G401 (cell line): ENCODE measurements at regions not wholly inside any gene's neighbourhood (a gene's known extent, or its start where the extent isn't known, plus 50 kb on each side); places are given as distances from the start of the nearest gene placed in this dataset.
"Not testable (repeated sequence)": the region's sequence is repeated elsewhere in the genome, so short reads cannot be mapped to it uniquely, and the experiment has no call there.

Experiments used
- DNase-seq: peaks from one replicate; pipeline ENCODE4 v3.0.0-alpha.2; 2015; ENCODE audit warnings: low spot score
- in situ Hi-C: cut with HindIII; loops from 2 replicates; pipeline ENCODE4 v1.10.0; 2016; ENCODE audit warnings: low sequenced_read_pairs, mixed read lengths

GRCh38 chr15:79492065-79492464, 59.9 kb downstream of the MINAR1 start:
- in situ Hi-C loops = no loop called here
- DNase-seq = no peak

DNA sequence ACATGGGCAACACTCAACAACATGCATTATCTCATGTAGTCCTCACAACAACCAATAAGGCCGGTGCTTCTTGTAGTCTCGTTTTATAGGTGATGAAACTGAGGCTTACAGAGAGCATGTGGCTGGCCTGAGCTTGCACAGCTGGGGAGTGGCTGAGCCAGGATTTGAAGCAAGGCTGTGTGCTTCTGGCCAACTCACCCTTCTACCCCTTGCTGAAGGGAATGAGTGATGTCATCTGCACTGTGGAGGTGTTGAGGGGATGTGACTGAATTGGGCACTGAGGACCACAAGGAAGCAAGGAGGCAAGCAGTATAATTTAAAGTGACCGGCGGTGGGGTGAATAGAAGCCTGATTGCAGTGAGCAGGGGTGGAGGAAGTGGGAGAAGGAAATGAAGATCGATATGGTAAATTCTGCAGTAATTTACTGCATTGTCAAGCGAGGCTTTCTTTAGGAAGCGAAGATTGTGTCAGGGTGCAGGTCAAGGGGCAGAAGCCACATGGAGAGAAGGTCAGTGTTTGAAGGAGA, 62.3 kb downstream of the MINAR1 start:
- in situ Hi-C loops = no loop called here
- no peak for DNase-seq

- in situ Hi-C loops = no loop called here
- no peak for DNase-seq
Observed at GRCh38 chr15:79494963-79495755, 63.0 kb downstream of the MINAR1 start.

GRCh38 chr15:79495775-79496174, 63.6 kb downstream of the MINAR1 start:
- in situ Hi-C loops = no loop called here
- no peak for DNase-seq

GRCh38 chr15:79496838-79497237, 64.7 kb downstream of the MINAR1 start:
- in situ Hi-C loops = no loop called here
- no peak for DNase-seq

GRCh38 chr15:79501086-79501485, 69.0 kb downstream of the MINAR1 start:
- in situ Hi-C loops = no loop called here
- no peak for DNase-seq

- DNase-seq = no peak
- in situ Hi-C loops = no loop called here
Observed at GRCh38 chr15:79505956-79506355, 73.8 kb downstream of the MINAR1 start.

GRCh38 chr15:79512844-79513243, 80.7 kb downstream of the MINAR1 start:
- DNase-seq, in situ Hi-C loops: not testable (repeated sequence)

DNA sequence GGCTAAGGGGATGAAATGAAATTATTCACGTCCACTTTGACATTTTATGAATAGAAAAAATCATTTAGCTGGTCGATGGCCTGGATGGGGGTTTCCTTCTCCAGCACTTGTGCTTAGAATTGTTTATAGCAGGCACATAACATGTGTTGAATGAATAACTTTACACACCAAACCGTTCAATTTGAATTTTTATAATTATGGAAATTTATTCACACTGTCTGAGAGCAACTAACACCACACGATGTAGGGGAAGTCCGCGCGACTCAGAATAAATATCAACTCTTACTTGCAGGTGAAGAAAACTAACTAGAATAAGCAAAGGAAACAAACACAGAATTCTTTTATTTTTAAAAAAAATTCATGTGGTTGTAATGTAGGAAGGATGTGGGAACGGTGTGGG, 81.3 kb downstream of the MINAR1 start:
- no peak for DNase-seq
- in situ Hi-C loops = no loop called here

GRCh38 chr15:79513940-79514339, 81.8 kb downstream of the MINAR1 start:
- in situ Hi-C loops = no loop called here
- DNase-seq = no peak

- in situ Hi-C loops = no loop called here
- no peak for DNase-seq
Observed at GRCh38 chr15:79515300-79516027, 83.3 kb downstream of the MINAR1 start.

- in situ Hi-C loops = no loop called here
- DNase-seq = no peak
Observed at GRCh38 chr15:79516155-79516554, 84.0 kb downstream of the MINAR1 start.

GRCh38 chr15:79516646-79517045, 84.5 kb downstream of the MINAR1 start:
- in situ Hi-C loops = no loop called here

DNA sequence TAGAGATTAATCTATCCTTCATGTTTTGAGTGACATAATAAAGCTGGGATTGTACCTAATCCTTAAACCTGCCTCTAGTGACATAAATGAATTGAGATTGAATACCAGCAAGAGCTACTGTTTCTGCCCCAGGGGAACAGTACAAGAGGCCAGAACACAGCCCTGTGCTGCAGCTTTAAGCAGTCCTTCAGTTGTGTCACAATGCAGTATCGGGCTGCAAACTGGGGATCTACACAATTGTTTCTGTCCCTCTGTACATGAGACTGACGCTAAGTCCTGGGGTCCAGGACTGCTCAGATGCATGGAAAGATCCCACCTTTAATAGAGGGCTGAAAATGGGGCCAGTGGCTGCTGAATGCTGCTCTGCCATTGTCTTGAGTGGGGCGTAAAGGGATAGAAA, 87.5 kb downstream of the MINAR1 start:
- in situ Hi-C loops = no loop called here
- DNase-seq = no peak

More at GRCh38 chr15:79516646-79517045, 84.5 kb downstream of the MINAR1 start:
- DNase-seq = no peak

DNA sequence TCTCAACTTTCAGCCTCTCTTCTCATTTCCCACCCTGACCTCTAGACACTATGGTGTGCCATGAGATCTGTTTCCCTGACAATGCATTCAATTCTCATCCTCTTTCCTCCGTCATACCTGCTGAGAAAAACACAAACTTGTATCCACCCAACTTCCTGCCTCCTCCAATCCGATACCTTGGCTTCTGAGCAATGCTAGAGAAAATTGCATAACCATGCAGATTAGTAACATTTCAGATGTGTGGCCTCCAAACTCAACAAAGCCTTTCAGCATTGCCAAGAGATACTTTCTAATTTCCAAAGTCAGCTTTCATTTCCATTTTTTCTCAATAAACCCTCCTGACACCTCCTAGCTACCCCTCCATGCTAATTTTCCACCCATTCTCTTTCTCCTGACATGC, 88.5 kb downstream of the MINAR1 start:
- DNase-seq = no peak
- in situ Hi-C loops = no loop called here

DNA sequence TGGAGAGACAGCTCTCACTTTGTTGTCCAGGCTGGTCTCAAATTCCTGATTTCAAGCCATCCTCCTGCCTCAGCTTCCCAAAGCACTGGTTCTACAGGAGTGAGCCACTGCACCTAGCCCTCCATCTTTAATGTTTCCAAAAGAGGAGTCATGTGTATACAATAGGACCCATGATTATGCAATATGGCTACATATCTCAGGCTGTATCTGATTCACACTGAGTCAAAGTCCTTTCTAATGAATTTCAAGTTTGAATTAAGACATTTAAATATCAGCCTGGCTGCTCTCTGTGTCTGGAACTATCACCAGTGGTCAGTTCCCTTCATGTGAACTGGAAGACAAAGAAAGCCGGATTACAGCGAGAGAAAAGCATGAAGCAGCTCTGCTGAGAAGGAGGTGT, 90.5 kb downstream of the MINAR1 start:
- no peak for DNase-seq
- in situ Hi-C loops = no loop called here

GRCh38 chr15:79523266-79523665, 91.1 kb downstream of the MINAR1 start:
- no peak for DNase-seq
- in situ Hi-C loops = no loop called here

DNA sequence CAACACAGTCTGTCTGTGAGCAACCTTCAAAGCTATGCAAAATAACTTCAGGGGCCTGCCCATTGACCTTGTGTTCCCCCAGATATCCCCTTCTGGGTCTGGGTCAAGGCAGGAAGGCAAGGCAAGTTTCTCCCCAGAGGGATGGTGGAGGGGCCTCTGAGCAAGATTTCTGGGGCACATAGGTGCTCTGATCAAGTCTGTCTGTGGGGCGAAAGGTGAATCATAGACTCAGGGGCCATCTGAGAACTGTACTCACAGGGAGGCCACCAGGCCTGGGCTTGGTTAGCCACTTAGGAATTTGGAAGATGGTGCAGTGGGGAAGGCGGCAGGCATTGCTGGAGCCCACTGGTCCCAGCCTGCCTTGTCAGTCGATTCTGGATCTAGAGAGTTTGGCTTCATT, 92.4 kb downstream of the MINAR1 start:
- no peak for DNase-seq
- in situ Hi-C loops = no loop called here

DNA sequence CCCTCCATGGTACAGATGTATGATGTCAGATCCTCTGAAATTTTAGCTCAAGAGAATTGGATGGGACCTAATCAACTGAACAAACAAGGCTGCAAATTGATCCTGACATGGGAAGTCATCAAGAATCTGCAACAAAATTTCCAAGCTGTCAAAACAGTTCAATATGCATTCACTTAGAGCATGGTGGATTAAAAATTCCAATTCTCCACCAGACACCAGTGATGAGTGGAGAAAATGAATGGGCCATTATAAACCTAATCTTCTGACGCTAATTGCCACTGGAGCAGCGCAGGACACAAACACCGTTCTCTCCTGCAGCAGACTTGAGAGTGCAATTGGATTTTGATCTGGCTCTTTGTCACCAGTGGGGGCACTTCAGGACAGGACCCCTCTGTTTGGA, 94.2 kb downstream of the MINAR1 start:
- in situ Hi-C loops = no loop called here
- no peak for DNase-seq

DNA sequence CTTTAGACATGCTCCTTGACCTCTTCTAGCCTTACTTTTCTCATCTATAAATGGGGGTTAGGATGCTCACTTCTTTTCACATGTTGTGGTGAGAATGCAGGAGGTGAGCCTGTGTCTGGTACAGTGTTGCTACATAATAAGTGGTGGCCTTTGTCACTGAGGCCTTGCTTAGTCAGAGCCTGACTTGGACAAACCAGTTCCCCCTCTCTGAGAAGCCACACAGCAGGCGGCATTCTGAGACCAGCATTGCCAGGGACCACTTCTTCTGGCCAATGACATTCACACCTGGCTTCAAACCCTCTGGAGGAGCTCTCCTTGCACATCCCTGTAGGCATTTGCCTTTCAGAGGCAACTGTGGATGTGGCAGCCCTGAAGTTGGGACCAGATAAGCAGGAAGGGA, 95.7 kb downstream of the MINAR1 start:
- in situ Hi-C loops = no loop called here
- no peak for DNase-seq
